Panc1 (cell line): ENCODE measurements at regions not wholly inside any gene's neighbourhood (a gene's known extent, or its start where the extent isn't known, plus 50 kb on each side); places are given as distances from the start of the nearest gene placed in this dataset.

Experiments
- ATAC-seq: fragments of 200-7000 bp; cut with Tn5 transposase; 2 replicates; pipeline ENCODE4 v1.9.1; 2020; ENCODE audit warnings: mild to moderate bottlenecking, moderate library complexity
- BruUV-seq: library from RNA; stranded (reverse); fragments of 400-500 nt; replicated peaks from 2 replicates; lab custom pipeline; 2021; lab: Mats Ljungman, UMichigan
- CTCF ChIA-PET: fragments of 300-600 bp; sonication (Branson Sonifier 250); formaldehyde crosslinking; loops from one replicate; lab custom pipeline; 2022; ENCODE audit warnings: antibody characterized with exemption; lab: Charles Lee
- POLR2A ChIA-PET: fragments of 300-600 bp; sonication (Branson Sonifier 250); formaldehyde crosslinking; loops from one replicate; lab custom pipeline; 2022; ENCODE audit warnings: antibody characterized with exemption; lab: Charles Lee
- DNase-seq: peaks from one replicate; pipeline ENCODE4 v3.0.0-alpha.2; 2010; ENCODE audit warnings: low read depth, low spot score
- H3K27ac ChIP-seq: 2 replicates; pipeline ENCODE4 v1.5.1; 2011; ENCODE audit warnings: mild to moderate bottlenecking, low read length, inconsistent platforms
- H3K27me3 ChIP-seq: fragments of 200-500 bp; sonication (Bioruptor generic); 2 replicates; pipeline ENCODE4 v1.6.0; 2014; ENCODE audit warnings: low read length, inconsistent platforms; ENCODE audit not compliant: control insufficient read depth, insufficient read depth
- H3K36me3 ChIP-seq: fragments of 200-500 bp; sonication (Bioruptor generic); 2 replicates; pipeline ENCODE4 v1.5.1; 2014; ENCODE audit warnings: inconsistent platforms, mild to moderate bottlenecking, low read length, moderate library complexity; ENCODE audit not compliant: control insufficient read depth, insufficient read depth
- H3K4me1 ChIP-seq: 2 replicates; pipeline ENCODE4 v1.5.1; 2011; ENCODE audit warnings: inconsistent platforms, mild to moderate bottlenecking, low read length, moderate library complexity; ENCODE audit not compliant: control insufficient read depth, insufficient read depth
- H3K4me3 ChIP-seq, 2 experiments: 2 replicates each; pipeline ENCODE4 v1.5.1; 2011 to 2012; ENCODE audit warnings: low read depth in 2 of 2, low read length in 2 of 2, mild to moderate bottlenecking in 2 of 2, inconsistent platforms in 1 of 2, moderate library complexity in 1 of 2
- H3K9me3 ChIP-seq: fragments of 200-500 bp; sonication (Bioruptor generic); 2 replicates; pipeline ENCODE4 v1.5.1; 2014; ENCODE audit warnings: low read depth, mild to moderate bottlenecking, inconsistent platforms, low read length, moderate library complexity; ENCODE audit not compliant: control insufficient read depth, insufficient read depth
- CTCF ChIP-seq: fragments of 450-650 bp; IDR thresholded peaks from 2 replicates; pipeline ENCODE4 v1.5.1; 2017; ENCODE audit warnings: mild to moderate bottlenecking
- POLR2AphosphoS5 ChIP-seq: IDR thresholded peaks from 2 replicates; pipeline ENCODE4 v1.6.1; 2012; ENCODE audit warnings: mild to moderate bottlenecking, low read depth, low read length, moderate library complexity
- REST ChIP-seq, 2 experiments: IDR thresholded peaks; 2 replicates each; pipeline ENCODE4 v1.6.1; 2011 to 2012; ENCODE audit warnings: low read depth in 2 of 2, control low read depth in 1 of 2, low read length in 1 of 2, mild to moderate bottlenecking in 1 of 2, moderate library complexity in 1 of 2; ENCODE audit not compliant: insufficient read depth in 1 of 2
- SIN3A ChIP-seq: IDR thresholded peaks from 2 replicates; pipeline ENCODE4 v1.6.1; 2012; ENCODE audit warnings: low read depth, mild to moderate bottlenecking, low read length, moderate library complexity, borderline replicate concordance; ENCODE audit not compliant: insufficient read depth
- TCF7L2 ChIP-seq: IDR thresholded peaks from 2 replicates; pipeline ENCODE4 v1.6.1; 2011; ENCODE audit warnings: mild to moderate bottlenecking, low read depth, low read length, inconsistent platforms
- in situ Hi-C: cut with HindIII; loops from 2 replicates; pipeline ENCODE4 v1.10.0; 2016; ENCODE audit warnings: low sequenced_read_pairs, low pct_unique_long_range_greater_than_20kb
- intact Hi-C: fragments of 100-400 bp; cut with micrococcal nuclease; formaldehyde crosslinking; loops from one replicate; pipeline ENCODE4 v1.10.0; 2022; ENCODE audit not compliant: unreplicated experiment

GRCh38 chr18:64659196-64659595, 510.3 kb upstream of the LINC00305 start:
- ChIA-PET POLR2A (no interaction called here), CTCF (no interaction called here)
- intact Hi-C loops (no loop called here), in situ Hi-C loops (no loop called here)
- H3K27ac ChIP-seq: no peak overlapping the region
- H3K4me3 ChIP-seq: no peak overlapping the region
- no peaks in the 10 kb centered on the region for H3K9me3 ChIP-seq
- H3K4me1 ChIP-seq: no peaks in the 10 kb centered on the region
- no peaks in the 10 kb centered on the region for H3K27me3 ChIP-seq
- no peak for DNase-seq
- H3K36me3 ChIP-seq: no peaks in the 10 kb centered on the region; the same call in 1 of the 2 replicates
- TF ChIP-seq CTCF: no peak
- no peak for TF ChIP-seq SIN3A
- no peak for TF ChIP-seq REST (IDR thresholded peaks at IDR 0.05; ENCODE audit: insufficient read depth in 1 of 2, low read depth in 2 of 2, low read length in 1 of 2)
- no peak for TF ChIP-seq POLR2AphosphoS5
- TF ChIP-seq TCF7L2: no peak
- no peak for ATAC-seq
- BruUV-seq: no TSS peak

- Histone ChIP-seq H3K27me3 (no peaks in the 10 kb centered on the region), H3K27ac (no peak overlapping the region), H3K9me3 (no peaks in the 10 kb centered on the region), H3K4me1 (no peaks in the 10 kb centered on the region), H3K36me3 (no peaks in the 10 kb centered on the region; the same call in 1 of the 2 replicates), H3K4me3 (no peak overlapping the region)
- DNase-seq (no peak), ATAC-seq (no peak)
- CTCF ChIA-PET: no interaction called here
- in situ Hi-C loops (no loop called here), intact Hi-C loops (no loop called here)
- no TSS peak for BruUV-seq
- POLR2A ChIA-PET: no interaction called here
- TF ChIP-seq REST (IDR thresholded peaks at IDR 0.05; ENCODE audit: insufficient read depth in 1 of 2, low read depth in 2 of 2, low read length in 1 of 2): no peak
- no peak for TF ChIP-seq CTCF
- TF ChIP-seq POLR2AphosphoS5: no peak
- no peak for TF ChIP-seq SIN3A
- TF ChIP-seq TCF7L2: no peak
Observed at GRCh38 chr18:64653068-64653467, 504.2 kb upstream of the LINC00305 start.
